ENCODE measurements at regions not wholly inside any gene's neighbourhood (a gene's known extent, or its start where the extent isn't known, plus 50 kb on each side); places are given as distances from the start of the nearest gene placed in this dataset.

DNA sequence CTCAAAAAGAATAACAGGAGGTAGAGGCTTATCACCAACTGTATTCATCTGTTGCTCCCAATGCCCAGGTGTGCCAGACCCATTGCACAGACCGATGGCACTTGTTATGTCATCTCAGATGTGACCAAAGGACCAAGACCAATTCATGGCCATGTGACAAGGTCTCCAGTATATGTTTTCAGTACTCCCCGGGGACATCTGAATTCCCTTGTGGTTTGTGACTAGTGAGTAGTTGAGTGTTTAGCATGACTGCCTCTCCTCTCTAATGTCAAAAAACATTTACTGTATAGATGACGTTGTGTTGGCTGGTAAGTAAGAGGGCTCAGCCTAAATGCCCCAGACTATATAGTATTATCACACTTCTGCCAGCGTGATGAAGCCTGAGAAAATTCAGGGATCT is 202.1 kb upstream of the SMIM30 start:
- no peaks in the 10 kb centered on the region for H3K79me2 ChIP-seq (ENCODE audit: insufficient read depth, low read length)
- no peak overlapping the region for H3K27ac ChIP-seq (ENCODE audit: low read length)
- no peaks in the 10 kb centered on the region for H3K4me1 ChIP-seq (ENCODE audit: insufficient read depth, low read length)
- no peak overlapping the region for H2AFZ ChIP-seq (ENCODE audit: low read depth, low read length)
- no peak overlapping the region for H3K4me3 ChIP-seq (ENCODE audit: low read depth in 1 of 2, low read length in 2 of 2)
- TF ChIP-seq, protein P1, sequence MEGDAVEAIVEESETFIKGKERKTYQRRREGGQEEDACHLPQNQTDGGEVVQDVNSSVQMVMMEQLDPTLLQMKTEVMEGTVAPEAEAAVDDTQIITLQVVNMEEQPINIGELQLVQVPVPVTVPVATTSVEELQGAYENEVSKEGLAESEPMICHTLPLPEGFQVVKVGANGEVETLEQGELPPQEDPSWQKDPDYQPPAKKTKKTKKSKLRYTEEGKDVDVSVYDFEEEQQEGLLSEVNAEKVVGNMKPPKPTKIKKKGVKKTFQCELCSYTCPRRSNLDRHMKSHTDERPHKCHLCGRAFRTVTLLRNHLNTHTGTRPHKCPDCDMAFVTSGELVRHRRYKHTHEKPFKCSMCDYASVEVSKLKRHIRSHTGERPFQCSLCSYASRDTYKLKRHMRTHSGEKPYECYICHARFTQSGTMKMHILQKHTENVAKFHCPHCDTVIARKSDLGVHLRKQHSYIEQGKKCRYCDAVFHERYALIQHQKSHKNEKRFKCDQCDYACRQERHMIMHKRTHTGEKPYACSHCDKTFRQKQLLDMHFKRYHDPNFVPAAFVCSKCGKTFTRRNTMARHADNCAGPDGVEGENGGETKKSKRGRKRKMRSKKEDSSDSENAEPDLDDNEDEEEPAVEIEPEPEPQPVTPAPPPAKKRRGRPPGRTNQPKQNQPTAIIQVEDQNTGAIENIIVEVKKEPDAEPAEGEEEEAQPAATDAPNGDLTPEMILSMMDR (IDR thresholded peaks at IDR 0.05; ENCODE audit: borderline replicate concordance, extremely low read depth, low read length, poor library complexity, severe bottlenecking): no peak
- no peak for TF ChIP-seq EZH2 (IDR thresholded peaks at IDR 0.05; ENCODE audit: borderline replicate concordance, low read depth, low read length, severe bottlenecking)
- no peaks in the 10 kb centered on the region for H3K9me3 ChIP-seq (ENCODE audit: insufficient read depth, low read length, severe bottlenecking)
- H3K27me3 ChIP-seq (ENCODE audit: insufficient read depth, low read length, poor library complexity): no peaks in the 10 kb centered on the region
- no peak overlapping the region for H3K9ac ChIP-seq (ENCODE audit: low read depth, low read length)
- no peaks in the 10 kb centered on the region for H3K36me3 ChIP-seq (ENCODE audit: insufficient read depth, low read length)
- H4K20me1 ChIP-seq (ENCODE audit: insufficient read depth, low read length): no peaks in the 10 kb centered on the region
- ATAC-seq (ENCODE audit: insufficient read depth, low read depth) (no peak), DNase-seq (no peak)
- H3K4me2 ChIP-seq (ENCODE audit: insufficient read depth, low read length): no peak overlapping the region

DNA sequence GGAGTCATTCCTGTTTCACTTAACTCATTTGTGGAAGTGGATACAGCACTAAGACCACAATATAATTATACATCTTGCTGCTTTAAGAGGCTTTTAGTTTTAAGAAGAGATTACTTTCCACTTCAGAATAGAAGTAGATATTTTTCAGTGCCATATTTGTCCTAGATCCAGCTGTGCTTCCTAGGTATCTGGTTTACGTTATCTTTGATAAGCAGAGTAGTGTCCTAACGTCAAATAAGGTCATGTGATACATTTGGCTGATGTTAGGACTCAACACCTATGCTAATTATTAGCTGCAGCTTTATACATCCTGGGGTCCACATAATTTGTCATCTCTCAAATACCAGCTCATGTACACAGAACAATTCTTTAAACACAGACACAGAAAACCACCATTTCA is 196.2 kb upstream of the SMIM30 start:
- Histone ChIP-seq H4K20me1 (ENCODE audit: insufficient read depth, low read length) (no peaks in the 10 kb centered on the region), H3K27me3 (ENCODE audit: insufficient read depth, low read length, poor library complexity) (no peaks in the 10 kb centered on the region), H3K4me3 (ENCODE audit: low read depth in 1 of 2, low read length in 2 of 2) (no peak overlapping the region), H3K27ac (ENCODE audit: low read length) (no peak overlapping the region), H3K9me3 (ENCODE audit: insufficient read depth, low read length, severe bottlenecking) (no peaks in the 10 kb centered on the region), H3K4me1 (ENCODE audit: insufficient read depth, low read length) (no peaks in the 10 kb centered on the region), H2AFZ (ENCODE audit: low read depth, low read length) (no peak overlapping the region), H3K4me2 (ENCODE audit: insufficient read depth, low read length) (no peak overlapping the region), H3K9ac (ENCODE audit: low read depth, low read length) (no peak overlapping the region), H3K79me2 (ENCODE audit: insufficient read depth, low read length) (no peaks in the 10 kb centered on the region), H3K36me3 (ENCODE audit: insufficient read depth, low read length) (no peaks in the 10 kb centered on the region)
- DNase-seq (no peak), ATAC-seq (ENCODE audit: insufficient read depth, low read depth) (no peak)
- TF ChIP-seq, protein P1 (IDR thresholded peaks at IDR 0.05; ENCODE audit: borderline replicate concordance, extremely low read depth, low read length, poor library complexity, severe bottlenecking): no peak
- TF ChIP-seq EZH2 (IDR thresholded peaks at IDR 0.05; ENCODE audit: borderline replicate concordance, low read depth, low read length, severe bottlenecking): no peak

DNA sequence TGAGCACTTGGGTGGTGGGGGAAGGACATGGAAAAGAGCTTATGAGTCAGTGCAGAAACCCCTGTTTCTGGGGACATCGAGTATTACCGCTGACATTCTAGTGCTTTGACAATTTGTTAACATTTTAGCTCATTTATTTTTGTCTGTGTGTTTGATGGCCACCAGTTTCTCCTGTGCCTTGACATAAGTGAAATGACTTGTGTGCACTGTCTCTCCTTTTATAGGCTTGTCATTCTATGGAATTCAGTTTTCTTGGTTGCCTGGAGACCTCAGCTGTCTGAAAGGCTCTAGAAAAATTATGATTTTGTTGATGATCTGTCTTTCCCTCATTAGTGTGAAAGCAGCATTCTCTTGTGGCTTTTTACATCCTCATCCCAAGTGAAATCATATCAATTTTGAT is 190.0 kb upstream of the SMIM30 start:
- Histone ChIP-seq H3K4me3 (ENCODE audit: low read depth in 1 of 2, low read length in 2 of 2) (no peak overlapping the region), H3K9me3 (ENCODE audit: insufficient read depth, low read length, severe bottlenecking) (no peaks in the 10 kb centered on the region), H3K79me2 (ENCODE audit: insufficient read depth, low read length) (no peaks in the 10 kb centered on the region), H3K4me1 (ENCODE audit: insufficient read depth, low read length) (no peaks in the 10 kb centered on the region), H4K20me1 (ENCODE audit: insufficient read depth, low read length) (no peaks in the 10 kb centered on the region), H3K4me2 (ENCODE audit: insufficient read depth, low read length) (no peak overlapping the region), H3K27ac (ENCODE audit: low read length) (no peak overlapping the region), H3K27me3 (ENCODE audit: insufficient read depth, low read length, poor library complexity) (no peaks in the 10 kb centered on the region), H3K36me3 (ENCODE audit: insufficient read depth, low read length) (no peaks in the 10 kb centered on the region), H2AFZ (ENCODE audit: low read depth, low read length) (no peak overlapping the region), H3K9ac (ENCODE audit: low read depth, low read length) (no peak overlapping the region)
- TF ChIP-seq EZH2 (IDR thresholded peaks at IDR 0.05; ENCODE audit: borderline replicate concordance, low read depth, low read length, severe bottlenecking): no peak
- TF ChIP-seq, protein P1 (IDR thresholded peaks at IDR 0.05; ENCODE audit: borderline replicate concordance, extremely low read depth, low read length, poor library complexity, severe bottlenecking): no peak
- DNase-seq (no peak), ATAC-seq (ENCODE audit: insufficient read depth, low read depth) (no peak)

DNA sequence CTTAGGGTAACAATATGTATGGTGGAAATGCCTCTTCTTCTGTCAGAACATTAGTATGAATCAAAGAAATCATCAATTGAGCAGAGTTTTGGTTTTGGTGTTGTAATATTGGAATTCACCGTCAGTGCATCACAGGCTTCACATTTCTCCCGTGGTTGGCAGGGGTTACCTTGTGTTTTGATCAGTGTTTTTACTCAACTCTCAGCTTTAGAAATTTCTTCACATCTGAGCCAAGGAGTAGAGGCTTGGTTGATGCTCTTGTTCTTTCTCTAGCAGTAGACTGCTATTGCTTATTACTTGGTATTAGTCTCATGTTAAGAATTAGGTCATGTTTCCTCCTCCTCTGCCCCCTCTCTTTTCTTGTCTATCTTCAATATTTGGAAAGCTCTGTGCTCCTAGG is 188.8 kb upstream of the SMIM30 start:
- Histone ChIP-seq H3K9me3 (ENCODE audit: insufficient read depth, low read length, severe bottlenecking) (no peaks in the 10 kb centered on the region), H2AFZ (ENCODE audit: low read depth, low read length) (no peak overlapping the region), H3K36me3 (ENCODE audit: insufficient read depth, low read length) (no peaks in the 10 kb centered on the region), H3K4me3 (ENCODE audit: low read depth in 1 of 2, low read length in 2 of 2) (no peak overlapping the region), H3K27ac (ENCODE audit: low read length) (no peak overlapping the region), H3K9ac (ENCODE audit: low read depth, low read length) (no peak overlapping the region), H3K4me1 (ENCODE audit: insufficient read depth, low read length) (no peaks in the 10 kb centered on the region), H3K27me3 (ENCODE audit: insufficient read depth, low read length, poor library complexity) (no peaks in the 10 kb centered on the region), H4K20me1 (ENCODE audit: insufficient read depth, low read length) (no peaks in the 10 kb centered on the region), H3K79me2 (ENCODE audit: insufficient read depth, low read length) (no peaks in the 10 kb centered on the region), H3K4me2 (ENCODE audit: insufficient read depth, low read length) (no peak overlapping the region)
- TF ChIP-seq, protein P1 (IDR thresholded peaks at IDR 0.05; ENCODE audit: borderline replicate concordance, extremely low read depth, low read length, poor library complexity, severe bottlenecking): no peak
- no peak for TF ChIP-seq EZH2 (IDR thresholded peaks at IDR 0.05; ENCODE audit: borderline replicate concordance, low read depth, low read length, severe bottlenecking)
- no peak for DNase-seq
- ATAC-seq (ENCODE audit: insufficient read depth, low read depth): no peak

Measured in DND-41 (cell line).